GM23338 (cell line): ENCODE measurements at regions not wholly inside any gene's neighbourhood (a gene's known extent, or its start where the extent isn't known, plus 50 kb on each side); places are given as distances from the start of the nearest gene placed in this dataset.

Experiments
- ATAC-seq: fragments of 200-7000 bp; cut with Tn5 transposase; 3 replicates; pipeline ENCODE4 v1.9.1; 2020
- DNase-seq: peaks from one replicate; pipeline ENCODE4 v3.0.0-alpha.2; 2015; ENCODE audit warnings: low spot score
- H2AFZ ChIP-seq: fragments of 200-600 bp; sonication (generic); 2 replicates; pipeline ENCODE4 v1.8.0; 2016; ENCODE audit warnings: antibody characterized with exemption, mild to moderate bottlenecking, moderate library complexity
- H3F3A ChIP-seq: fragments of 200-600 bp; sonication (generic); replicated peaks from 2 replicates; pipeline ENCODE4 v1.8.0; 2017; ENCODE audit warnings: antibody characterized with exemption, mixed run types, low read depth
- H3K27ac ChIP-seq: fragments of 200-600 bp; sonication (generic); 2 replicates; pipeline ENCODE4 v1.6.1; 2016; ENCODE audit warnings: low read depth
- H3K27me3 ChIP-seq: fragments of 200-600 bp; sonication (generic); 2 replicates; pipeline ENCODE4 v1.8.0; 2016; ENCODE audit warnings: mild to moderate bottlenecking, mixed run types, moderate library complexity; ENCODE audit not compliant: insufficient read depth
- H3K36me3 ChIP-seq: fragments of 200-600 bp; sonication (generic); 2 replicates; pipeline ENCODE4 v1.8.0; 2016; ENCODE audit warnings: mild to moderate bottlenecking; ENCODE audit not compliant: insufficient read depth
- H3K4me1 ChIP-seq: fragments of 200-600 bp; sonication (generic); 2 replicates; pipeline ENCODE4 v1.8.0; 2016; ENCODE audit warnings: mild to moderate bottlenecking, moderate library complexity; ENCODE audit not compliant: insufficient read depth
- H3K4me2 ChIP-seq: fragments of 200-600 bp; sonication (generic); 2 replicates; pipeline ENCODE4 v1.7.1; 2017; ENCODE audit warnings: mixed run types
- H3K4me3 ChIP-seq: fragments of 200-600 bp; sonication (generic); 2 replicates; pipeline ENCODE4 v1.6.1; 2016; ENCODE audit warnings: mixed run types
- H3K79me2 ChIP-seq: fragments of 200-600 bp; sonication (generic); replicated peaks from 2 replicates; pipeline ENCODE4 v1.8.0; 2017; ENCODE audit warnings: mild to moderate bottlenecking; ENCODE audit not compliant: insufficient read depth
- H3K9me2 ChIP-seq: fragments of 200-600 bp; sonication (generic); 2 replicates; pipeline ENCODE4 v1.8.0; 2017; ENCODE audit not compliant: insufficient read depth
- H4K20me1 ChIP-seq: fragments of 200-600 bp; sonication (generic); replicated peaks from 2 replicates; pipeline ENCODE4 v1.8.0; 2017; ENCODE audit warnings: mild to moderate bottlenecking; ENCODE audit not compliant: insufficient read depth
- H3K27ac Mint-ChIP-seq: 2 replicates; pipeline ENCODE4 v1.8.0; 2020; ENCODE audit warnings: inconsistent platforms, mild to moderate bottlenecking, moderate library complexity, mixed read lengths
- H3K27me3 Mint-ChIP-seq: 3 replicates; pipeline ENCODE4 v1.8.0; 2022; ENCODE audit warnings: low read depth, mild to moderate bottlenecking, moderate library complexity, mixed read lengths, inconsistent platforms; ENCODE audit not compliant: insufficient read depth, poor library complexity
- H3K36me3 Mint-ChIP-seq: 3 replicates; pipeline ENCODE4 v1.8.0; 2021; ENCODE audit warnings: low read depth, mild to moderate bottlenecking, inconsistent platforms, moderate library complexity, mixed read lengths
- H3K4me1 Mint-ChIP-seq: 3 replicates; pipeline ENCODE4 v1.8.0; 2020; ENCODE audit warnings: mild to moderate bottlenecking, inconsistent platforms, mixed read lengths
- H3K4me3 Mint-ChIP-seq: 3 replicates; pipeline ENCODE4 v1.8.0; 2021; ENCODE audit warnings: moderate library complexity, mild to moderate bottlenecking, inconsistent platforms, mixed read lengths
- H3K9me3 Mint-ChIP-seq: 3 replicates; pipeline ENCODE4 v1.8.0; 2020; ENCODE audit warnings: moderate library complexity, mild to moderate bottlenecking, inconsistent platforms, mixed read lengths
- CREB1 ChIP-seq: fragments of 250-450 bp; sonication (Bioruptor Pico); IDR thresholded peaks from 2 replicates; pipeline ENCODE4 v1.5.0; 2020; ENCODE audit warnings: low read depth, mild to moderate bottlenecking, moderate library complexity
- CTCF ChIP-seq, 2 experiments: fragments of 200-600 bp in 1 of 2; sonication (generic) in 1 of 2; conservative IDR thresholded peaks; 2 replicates each; pipeline versions ENCODE4 v1.5.1 to v1.6.1; 2016 to 2017; ENCODE audit warnings: antibody characterized with exemption in 2 of 2, low read depth in 2 of 2, mild to moderate bottlenecking in 2 of 2, moderate library complexity in 1 of 2
- ETS1 ChIP-seq: IDR thresholded peaks from 2 replicates; pipeline ENCODE4 v1.6.1; 2016; ENCODE audit warnings: antibody characterized with exemption
- EZH2 ChIP-seq: fragments of 200-600 bp; sonication (generic); IDR thresholded peaks from one replicate; pipeline ENCODE4 v1.8.0; 2017; ENCODE audit warnings: antibody characterized with exemption, mild to moderate bottlenecking, low read depth; ENCODE audit not compliant: unreplicated experiment
- EZH2phosphoT487 ChIP-seq: fragments of 200-600 bp; sonication (generic); IDR thresholded peaks from one replicate; pipeline ENCODE4 v1.8.1; 2018; ENCODE audit warnings: antibody characterized with exemption; ENCODE audit not compliant: unreplicated experiment
- JUNB ChIP-seq: IDR thresholded peaks from one replicate; pipeline ENCODE4 v1.6.1; 2016; ENCODE audit warnings: antibody characterized with exemption; ENCODE audit not compliant: unreplicated experiment
- NANOG ChIP-seq: IDR thresholded peaks from 2 replicates; pipeline ENCODE4 v1.6.1; 2016; ENCODE audit warnings: antibody characterized with exemption, borderline replicate concordance
- POLR2AphosphoS5 ChIP-seq: IDR thresholded peaks from 2 replicates; pipeline ENCODE4 v1.6.1; 2016; ENCODE audit warnings: antibody characterized with exemption, low read depth
- REST ChIP-seq: IDR thresholded peaks from one replicate; pipeline ENCODE4 v1.6.1; 2018; ENCODE audit warnings: antibody characterized with exemption; ENCODE audit not compliant: unreplicated experiment
- STAT1 ChIP-seq: IDR thresholded peaks from one replicate; pipeline ENCODE4 v1.6.1; 2016; ENCODE audit warnings: antibody characterized with exemption; ENCODE audit not compliant: unreplicated experiment
- ZNF114 ChIP-seq: fragments of 250-450 bp; sonication (Bioruptor Pico); IDR thresholded peaks from 2 replicates; pipeline ENCODE4 v1.5.0; 2020; ENCODE audit warnings: mild to moderate bottlenecking, moderate library complexity
- ZNF331 ChIP-seq: fragments of 250-450 bp; sonication (Bioruptor Pico); IDR thresholded peaks from 2 replicates; pipeline ENCODE4 v1.5.0; 2020; ENCODE audit warnings: low read depth, mild to moderate bottlenecking, moderate library complexity
- ZNF462 ChIP-seq: fragments of 250-450 bp; sonication (Bioruptor Pico); IDR thresholded peaks from 2 replicates; pipeline ENCODE4 v1.5.0; 2020; ENCODE audit warnings: mild to moderate bottlenecking, moderate library complexity

- H3K36me3 ChIP-seq, result no peaks in the 10 kb centered on the region
- H3K36me3 Mint-ChIP-seq, result no peaks in the 10 kb centered on the region
Observed at GRCh38 chr5:5882706-5883105, 460.2 kb downstream of the ICE1 start.

More at GRCh38 chr5:5882706-5883105, 460.2 kb downstream of the ICE1 start:
- H3K9me2 ChIP-seq, result no peaks in the 10 kb centered on the region
- ATAC-seq (no peak), DNase-seq (no peak)
- TF ChIP-seq POLR2AphosphoS5 (no peak), STAT1 (no peak), ZNF114 (CRISPR knock-in tag) (no peak), JUNB (no peak), REST (no peak), EZH2phosphoT487 (no peak), ETS1 (no peak), ZNF462 (no peak), CTCF (conservative IDR thresholded peaks at IDR 0.05; ENCODE audit: low read depth in 2 of 2) (no peak), NANOG (no peak), EZH2 (no peak), CREB1 (CRISPR knock-in tag) (no peak), ZNF331 (CRISPR knock-in tag) (no peak)
- H3K9me3 Mint-ChIP-seq, result no peaks in the 10 kb centered on the region; the same call in 2 of the 3 replicates
- no peaks in the 10 kb centered on the region for H4K20me1 ChIP-seq
- no peaks in the 10 kb centered on the region for H3K4me1 ChIP-seq
- no peak overlapping the region for H3K4me2 ChIP-seq
- H3K4me3 ChIP-seq, result no peak overlapping the region
- no peak overlapping the region for H2AFZ ChIP-seq
- peaks cover 5% of the 10 kb centered on the region; the same call in 1 of the 2 replicates for H3K27me3 ChIP-seq
- H3K4me1 Mint-ChIP-seq, result no peaks in the 10 kb centered on the region
- no peaks in the 10 kb centered on the region for H3F3A ChIP-seq
- H3K79me2 ChIP-seq, result no peaks in the 10 kb centered on the region
- H3K4me3 Mint-ChIP-seq, result no peak overlapping the region
- H3K27ac Mint-ChIP-seq, result no peak overlapping the region
- peaks cover 12% of the 10 kb centered on the region for H3K27me3 Mint-ChIP-seq
- H3K27ac ChIP-seq, result no peak overlapping the region
